KMS-11 (cell line): ENCODE measurements at regions not wholly inside any gene's neighbourhood (a gene's known extent, or its start where the extent isn't known, plus 50 kb on each side); places are given as distances from the start of the nearest gene placed in this dataset.

ENCODE experiments used
- H2AFZ ChIP-seq: fragments of 200-600 bp; sonication (generic); 2 replicates; pipeline ENCODE4 v1.6.1; 2016; ENCODE audit warnings: antibody characterized with exemption, mixed run types, low read depth
- H3K27ac ChIP-seq: fragments of 200-600 bp; sonication (generic); 2 replicates; pipeline ENCODE4 v1.6.1; 2016; ENCODE audit warnings: mild to moderate bottlenecking, mixed run types
- H3K27me3 ChIP-seq: fragments of 200-600 bp; sonication (generic); 2 replicates; pipeline ENCODE4 v1.6.1; 2017; ENCODE audit warnings: mild to moderate bottlenecking, low read depth, mixed run types, moderate library complexity; ENCODE audit not compliant: insufficient read depth
- H3K36me3 ChIP-seq: fragments of 200-600 bp; sonication (generic); 2 replicates; pipeline ENCODE4 v1.6.1; 2017; ENCODE audit warnings: mild to moderate bottlenecking, mixed run types; ENCODE audit not compliant: insufficient read depth
- H3K4me1 ChIP-seq: fragments of 200-600 bp; sonication (generic); 2 replicates; pipeline ENCODE4 v1.6.1; 2016; ENCODE audit warnings: mild to moderate bottlenecking, low read depth, mixed run types; ENCODE audit not compliant: poor library complexity, severe bottlenecking
- H3K4me2 ChIP-seq: fragments of 200-600 bp; sonication (generic); 2 replicates; pipeline ENCODE4 v1.7.0; 2016; ENCODE audit warnings: mild to moderate bottlenecking, mixed run types
- H3K4me3 ChIP-seq: fragments of 200-600 bp; sonication (generic); IDR thresholded peaks from 2 replicates; pipeline ENCODE4 v1.6.1; 2017; ENCODE audit warnings: low read depth, low read length, mixed read lengths; ENCODE audit not compliant: insufficient read depth
- H3K79me2 ChIP-seq: fragments of 200-600 bp; sonication (generic); 2 replicates; pipeline ENCODE4 v1.6.1; 2016; ENCODE audit warnings: low read depth, mixed run types; ENCODE audit not compliant: insufficient read depth
- H3K9ac ChIP-seq: fragments of 200-600 bp; sonication (generic); 2 replicates; pipeline ENCODE4 v1.6.1; 2016; ENCODE audit warnings: mild to moderate bottlenecking, mixed run types
- H4K20me1 ChIP-seq: fragments of 200-600 bp; sonication (generic); 2 replicates; pipeline ENCODE4 v1.6.1; 2016; ENCODE audit warnings: mild to moderate bottlenecking, mixed run types; ENCODE audit not compliant: insufficient read depth
- CTCF ChIP-seq: fragments of 200-600 bp; sonication (generic); conservative IDR thresholded peaks from 2 replicates; pipeline ENCODE4 v1.6.1; 2017; ENCODE audit warnings: low read depth, mild to moderate bottlenecking, antibody characterized with exemption, low read length, moderate library complexity, mixed read lengths

- no peak overlapping the region for H3K9ac ChIP-seq
- no peak overlapping the region for H3K27ac ChIP-seq
- no peak overlapping the region for H3K4me3 ChIP-seq
- no peak overlapping the region for H2AFZ ChIP-seq
- H3K79me2 ChIP-seq: no peaks in the 10 kb centered on the region
- no peaks in the 10 kb centered on the region for H3K27me3 ChIP-seq
- H4K20me1 ChIP-seq: no peaks in the 10 kb centered on the region
- no peaks in the 10 kb centered on the region for H3K36me3 ChIP-seq
- no peak for TF ChIP-seq CTCF
- H3K4me1 ChIP-seq: no peaks in the 10 kb centered on the region
- H3K4me2 ChIP-seq: no peak overlapping the region
Observed at GRCh38 chr3:59655418-59656015, 605.7 kb upstream of the CFAP20DC start.

- Histone ChIP-seq H3K79me2 (no peaks in the 10 kb centered on the region), H3K9ac (no peak overlapping the region), H3K27me3 (no peaks in the 10 kb centered on the region), H2AFZ (no peak overlapping the region), H3K27ac (no peak overlapping the region), H3K4me2 (no peak overlapping the region), H3K4me1 (no peaks in the 10 kb centered on the region), H4K20me1 (no peaks in the 10 kb centered on the region), H3K4me3 (no peak overlapping the region), H3K36me3 (no peaks in the 10 kb centered on the region)
- no peak for TF ChIP-seq CTCF
Observed at GRCh38 chr3:59654480-59655417, 604.9 kb upstream of the CFAP20DC start.

- no peak overlapping the region for H3K4me3 ChIP-seq
- no peaks in the 10 kb centered on the region for H3K27me3 ChIP-seq
- no peaks in the 10 kb centered on the region for H3K36me3 ChIP-seq
- no peak overlapping the region for H3K27ac ChIP-seq
- H3K4me1 ChIP-seq: no peaks in the 10 kb centered on the region
- no peaks in the 10 kb centered on the region for H4K20me1 ChIP-seq
- no peak for TF ChIP-seq CTCF
- H3K9ac ChIP-seq: no peak overlapping the region
- H3K4me2 ChIP-seq: no peak overlapping the region
- H2AFZ ChIP-seq: no peak overlapping the region
- H3K79me2 ChIP-seq: no peaks in the 10 kb centered on the region
Observed at GRCh38 chr3:59654123-59654479, 604.3 kb upstream of the CFAP20DC start.

GRCh38 chr3:59653405-59654122 is 603.7 kb upstream of the CFAP20DC start:
- Histone ChIP-seq H2AFZ (no peak overlapping the region), H3K4me1 (no peaks in the 10 kb centered on the region), H3K4me3 (no peak overlapping the region), H3K79me2 (no peaks in the 10 kb centered on the region), H3K27me3 (no peaks in the 10 kb centered on the region), H3K27ac (no peak overlapping the region), H4K20me1 (no peaks in the 10 kb centered on the region), H3K4me2 (no peak overlapping the region), H3K36me3 (no peaks in the 10 kb centered on the region), H3K9ac (no peak overlapping the region)
- TF ChIP-seq CTCF: no peak
